HG03354 (cell line): ENCODE measurements at regions not wholly inside any gene's neighbourhood (a gene's known extent, or its start where the extent isn't known, plus 50 kb on each side); places are given as distances from the start of the nearest gene placed in this dataset.
"Not testable (repeated sequence)": the region's sequence is repeated elsewhere in the genome, so short reads cannot be mapped to it uniquely, and the experiment has no call there.

Source experiments
- ATAC-seq: cut with Tn5 transposase; IDR thresholded peaks from one replicate; pipeline ENCODE4 v1.9.1; 2021; ENCODE audit warnings: mild to moderate bottlenecking; ENCODE audit not compliant: unreplicated experiment, poor library complexity, severe bottlenecking

DNA sequence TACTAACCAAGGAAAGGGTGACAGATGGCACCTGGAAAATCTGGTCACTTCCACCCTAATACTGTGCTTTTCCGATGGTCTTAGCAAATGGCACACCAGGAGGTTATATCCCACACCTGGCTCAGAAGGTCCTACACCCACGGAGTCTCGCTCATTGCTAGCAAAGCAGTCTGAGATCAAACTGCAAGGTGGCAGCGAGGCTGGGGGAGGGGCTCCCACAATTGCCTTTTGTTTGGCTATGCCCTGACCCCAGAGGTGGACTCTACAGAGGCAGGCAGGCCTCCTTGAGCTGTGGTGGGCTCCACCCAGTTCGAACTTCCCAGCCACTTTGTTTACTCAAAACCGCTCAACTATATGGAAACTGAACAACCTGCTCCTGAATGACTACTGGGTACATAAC, 50.3 kb upstream of the UGT2B15 start:
- ATAC-seq = not testable (repeated sequence)

DNA sequence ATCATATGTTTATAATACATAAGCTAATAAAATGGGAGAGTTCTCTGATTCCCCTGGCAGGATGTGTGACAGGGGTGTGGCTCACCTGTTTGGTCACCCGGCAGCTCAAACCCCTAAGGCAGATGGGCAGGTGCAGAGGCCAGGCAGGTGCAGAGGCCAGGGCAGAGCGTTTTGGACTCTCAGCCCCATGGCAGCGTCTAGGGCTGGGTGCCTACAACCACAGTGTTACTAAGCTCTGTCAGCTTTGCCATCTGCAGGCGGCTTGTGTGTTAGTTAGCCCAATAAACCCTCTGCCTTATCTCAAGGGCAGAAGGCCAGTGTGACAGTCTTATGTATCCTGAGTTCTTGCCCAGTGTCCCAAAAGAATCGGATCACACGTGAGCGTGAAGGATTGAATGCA, 54.0 kb upstream of the UGT2B15 start:
- no peak for ATAC-seq

DNA sequence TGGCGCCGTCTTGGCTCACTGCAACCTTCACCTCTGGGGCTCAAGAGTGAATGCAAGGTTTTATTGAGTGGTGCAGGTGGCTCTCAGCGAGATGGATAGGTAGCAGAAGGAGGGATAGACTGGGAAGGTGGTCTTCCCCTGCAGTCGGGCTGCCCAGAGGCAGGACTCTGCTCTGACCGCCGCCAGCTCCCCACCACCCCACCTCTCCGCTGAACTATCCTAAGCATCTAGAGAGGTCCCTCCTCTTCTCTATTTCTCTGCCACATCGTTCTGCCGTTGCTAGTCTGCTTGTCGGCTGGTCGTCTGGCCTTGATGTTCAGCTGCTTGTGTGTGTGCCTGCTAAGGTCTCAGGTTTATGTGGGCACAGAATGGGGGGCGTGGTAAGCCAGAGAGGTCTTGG, 54.5 kb upstream of the UGT2B15 start:
- ATAC-seq = no peak

DNA sequence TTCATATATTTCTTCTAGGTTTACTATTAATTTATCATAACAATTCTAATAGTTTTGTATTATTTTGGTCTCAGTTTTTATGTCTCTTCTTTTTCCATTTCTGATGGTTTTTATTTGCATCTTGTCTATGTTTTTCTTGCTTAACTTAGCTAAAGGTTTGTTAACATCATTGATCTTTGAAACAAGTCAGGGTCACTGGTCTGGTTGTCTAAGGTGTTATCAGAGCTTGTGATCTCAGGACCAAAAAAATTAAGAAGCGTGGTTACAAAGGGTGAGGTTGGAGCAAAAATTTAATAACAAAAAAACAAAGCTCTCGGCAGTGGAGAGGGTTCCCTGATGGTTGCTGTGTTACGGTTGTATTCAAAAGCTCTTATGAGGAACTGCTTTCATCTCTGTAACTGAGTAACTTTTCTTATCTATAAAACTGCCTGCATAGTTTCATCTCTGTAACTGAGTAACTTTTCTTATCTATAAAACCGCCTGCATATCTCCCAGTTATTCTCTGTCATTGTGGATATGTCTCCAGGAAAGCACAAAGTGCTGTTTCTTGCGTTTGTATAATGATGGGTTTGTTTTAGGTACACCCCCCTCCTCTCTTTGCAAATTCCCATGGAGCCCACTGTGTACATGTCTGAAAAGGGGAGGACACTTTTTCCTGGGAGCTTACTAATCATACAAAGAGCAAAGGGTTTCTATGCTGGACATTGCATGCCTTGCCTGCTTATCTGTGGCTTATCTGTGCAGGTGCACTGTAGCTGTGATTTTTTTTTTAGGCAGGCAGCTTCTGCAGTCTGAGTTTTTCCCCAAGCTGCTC, 62.4 kb upstream of the UGT2B15 start:
- ATAC-seq = peak; percentile 90

DNA sequence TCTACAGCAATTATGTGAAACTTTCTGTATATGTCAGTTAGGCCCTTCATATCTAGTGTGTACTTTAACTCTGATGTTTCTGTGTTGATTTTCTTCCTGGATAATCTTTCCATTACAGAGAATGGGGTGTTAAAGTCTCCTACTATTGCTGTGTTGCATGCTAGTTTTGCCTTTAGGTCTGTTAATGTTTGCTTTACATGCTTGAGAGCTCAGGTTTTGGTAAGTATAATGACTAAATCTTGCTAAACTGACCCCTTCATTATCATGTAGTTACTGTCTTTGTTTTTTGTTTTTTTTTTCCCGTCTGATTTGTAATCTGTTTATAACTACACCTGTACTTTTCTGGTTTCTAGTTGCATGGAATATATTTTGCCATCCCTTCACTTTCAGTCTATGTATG, 63.6 kb upstream of the UGT2B15 start:
- peak; percentile 73 for ATAC-seq

DNA sequence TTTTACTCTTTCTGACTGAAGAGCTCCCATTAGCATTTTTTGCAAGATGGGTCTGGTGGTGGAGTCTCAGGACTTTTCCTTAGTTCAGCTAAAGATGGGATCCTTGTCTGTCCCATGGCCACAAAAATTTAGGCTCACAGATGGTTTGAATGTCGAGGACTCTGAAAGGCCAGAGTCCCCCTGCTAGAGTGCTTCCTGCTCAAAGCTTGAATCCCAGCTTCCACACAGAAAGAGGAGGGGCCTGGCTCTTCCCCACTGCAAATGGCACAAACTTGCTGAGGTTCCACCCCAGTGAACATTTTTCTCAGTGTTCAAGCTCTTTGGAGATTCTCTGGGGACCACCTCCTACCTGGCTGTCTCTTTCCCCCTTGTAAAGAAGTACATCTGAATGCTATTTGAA, 64.7 kb upstream of the UGT2B15 start:
- no peak for ATAC-seq

DNA sequence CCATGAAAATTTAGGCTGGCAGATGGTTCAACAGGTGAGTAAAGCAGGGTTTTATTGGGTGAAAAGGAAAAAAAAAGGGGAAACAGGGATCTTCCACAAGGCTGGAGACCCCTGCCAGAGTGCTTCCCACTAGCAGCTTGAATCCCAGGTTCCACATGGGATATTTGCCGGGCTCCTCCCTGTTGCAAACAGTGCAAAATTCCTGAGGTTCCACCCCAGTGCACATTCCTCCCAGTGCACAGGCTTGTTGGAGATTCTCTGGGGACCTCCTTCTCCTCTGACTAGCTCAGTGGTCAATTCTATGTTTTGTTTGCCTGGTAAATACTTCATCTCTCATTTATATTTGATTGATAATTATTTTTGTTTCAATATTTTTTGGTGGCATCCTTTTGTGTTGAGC, 66.4 kb upstream of the UGT2B15 start:
- no peak for ATAC-seq

DNA sequence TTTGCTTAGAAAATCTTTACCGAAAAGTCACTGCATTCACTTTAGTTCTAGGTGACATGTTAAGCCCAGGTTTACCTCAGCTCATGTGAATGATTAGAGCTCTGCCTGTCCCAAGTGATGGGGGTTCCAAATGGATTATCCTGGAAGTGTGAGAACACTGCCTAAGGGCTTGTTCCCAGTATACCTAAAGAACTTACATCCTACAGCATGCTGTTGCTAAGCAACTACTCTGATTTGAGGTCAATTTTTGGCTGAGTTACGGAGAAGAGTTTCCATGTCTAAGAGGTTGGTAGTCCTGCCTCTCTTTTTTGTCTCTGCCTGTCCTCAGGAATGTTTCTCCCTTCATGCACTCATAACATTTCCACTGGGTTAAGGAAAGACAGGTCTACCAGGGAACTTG, 67.6 kb upstream of the UGT2B15 start:
- no peak for ATAC-seq

DNA sequence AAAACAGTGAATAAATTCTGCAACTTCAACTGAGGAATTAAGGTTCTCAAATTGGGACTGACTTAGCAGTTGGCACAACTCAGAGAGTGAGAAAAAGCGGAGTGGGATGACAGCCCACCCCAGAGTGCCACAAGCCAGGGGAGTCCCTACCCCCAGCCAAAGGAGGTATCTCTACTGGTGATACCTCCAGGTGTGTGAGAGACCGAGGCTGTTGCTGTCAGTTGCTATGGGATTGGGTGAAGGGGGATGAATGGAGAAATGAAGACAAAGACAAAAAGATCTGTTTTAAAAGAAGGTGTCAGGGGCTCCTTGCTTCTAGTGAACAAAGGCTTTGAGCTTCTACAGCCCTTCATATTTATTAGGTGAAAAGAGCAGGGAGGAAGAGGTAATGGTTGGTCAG, 71.4 kb upstream of the UGT2B10 start:
- ATAC-seq = no peak

DNA sequence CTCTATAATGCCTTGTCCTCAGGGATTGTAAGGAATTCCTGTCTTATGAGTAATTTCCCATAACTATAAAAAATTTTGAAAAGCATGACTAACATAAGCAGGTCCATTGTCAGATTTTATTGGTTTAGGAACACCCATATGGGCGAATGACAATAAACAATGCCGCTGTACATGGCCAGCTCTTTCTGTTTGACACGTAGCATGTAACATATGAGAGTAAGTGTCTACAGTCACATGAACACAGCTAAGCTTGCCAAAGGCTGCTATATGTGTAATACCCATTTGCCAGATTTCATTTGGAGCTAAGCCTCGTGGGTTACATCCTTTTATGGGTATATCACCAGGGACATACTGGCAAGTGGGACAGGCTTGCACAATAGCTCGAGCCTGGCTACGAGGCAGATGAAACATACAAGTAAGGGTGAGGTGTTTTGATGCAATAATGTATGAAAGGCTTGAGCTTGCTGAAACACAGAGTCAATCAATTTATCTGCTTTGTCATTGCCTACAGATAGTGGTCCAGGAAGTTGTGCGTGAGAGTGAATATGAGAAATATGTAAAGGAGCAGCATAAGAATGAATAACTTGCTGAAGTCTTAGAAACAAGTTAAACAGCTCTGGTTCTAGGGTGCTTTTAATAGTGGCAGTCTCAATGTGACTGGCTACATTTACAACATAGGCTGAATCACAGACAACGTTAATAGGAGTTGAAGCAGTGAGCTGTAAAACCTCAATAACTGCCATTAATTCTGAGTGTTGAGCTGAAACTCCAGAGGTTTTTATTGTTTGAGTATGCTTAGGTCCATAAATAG, 67.4 kb upstream of the UGT2B10 start:
- peak; percentile 81 for ATAC-seq

DNA sequence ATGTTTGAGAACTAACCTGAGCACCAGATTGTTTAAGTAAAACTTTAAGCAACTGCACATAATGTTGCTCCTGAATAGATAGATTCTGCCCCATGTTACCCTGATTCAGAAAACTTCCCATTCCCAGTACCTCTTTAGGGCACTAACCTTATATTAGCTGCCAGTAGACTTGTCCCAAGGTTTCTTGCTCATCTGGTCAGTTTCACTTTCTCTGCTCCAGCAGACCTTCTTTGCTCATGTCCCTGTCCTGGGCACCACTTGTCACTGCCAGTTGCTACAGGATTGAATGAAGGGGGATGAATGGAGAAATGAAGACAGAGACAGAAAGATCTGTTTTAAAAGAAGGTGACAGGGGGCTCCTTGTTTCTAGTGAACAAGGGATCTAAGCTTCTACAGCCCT, 65.2 kb upstream of the UGT2B10 start:
- ATAC-seq = no peak

DNA sequence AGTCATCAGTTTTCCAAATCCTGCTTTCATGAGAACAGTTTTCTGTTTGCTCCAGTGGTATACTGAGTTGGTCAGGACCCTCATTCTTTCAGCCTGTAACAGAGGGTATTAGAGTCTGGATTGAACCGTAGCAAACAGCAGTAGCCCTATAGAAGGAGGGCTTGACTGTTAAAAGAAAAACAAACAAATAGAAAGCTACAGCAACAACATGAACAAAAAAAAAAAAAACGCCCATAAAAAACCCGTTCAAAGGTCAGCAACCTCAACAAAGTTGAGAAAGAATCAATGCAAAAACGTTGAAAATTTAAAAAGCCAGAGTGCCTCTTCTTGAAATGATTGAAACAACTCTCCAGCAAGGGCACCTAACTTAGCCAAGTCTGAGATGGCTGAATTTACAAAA, 64.7 kb upstream of the UGT2B10 start:
- ATAC-seq = no peak

DNA sequence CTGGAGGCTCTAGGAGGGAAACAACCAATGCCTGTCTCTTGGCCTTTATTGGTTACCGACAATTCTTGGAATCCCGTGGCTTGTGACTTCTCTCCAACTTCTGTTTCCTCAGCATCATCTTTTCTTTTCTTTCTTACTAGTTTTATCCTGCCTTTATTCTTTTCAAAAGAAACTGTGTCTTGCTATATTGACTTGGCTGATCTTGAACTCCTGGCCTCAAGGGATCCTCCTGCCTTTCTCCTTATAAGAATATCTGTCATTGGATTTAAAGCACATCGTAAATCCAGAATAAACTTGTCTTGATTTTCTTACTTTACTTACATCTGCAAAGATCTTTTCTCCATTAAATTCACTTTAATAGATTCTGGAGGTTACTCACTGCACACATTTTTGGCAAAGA, 49.9 kb upstream of the UGT2B10 start:
- ATAC-seq = no peak
